T-helper 22 cell (primary cell): ENCODE measurements at regions not wholly inside any gene's neighbourhood (a gene's known extent, or its start where the extent isn't known, plus 50 kb on each side); places are given as distances from the start of the nearest gene placed in this dataset.

Experiments
- DNase-seq: peaks from one replicate; pipeline ENCODE4 v3.0.0-alpha.2; 2020; ENCODE audit warnings: low read depth

DNA sequence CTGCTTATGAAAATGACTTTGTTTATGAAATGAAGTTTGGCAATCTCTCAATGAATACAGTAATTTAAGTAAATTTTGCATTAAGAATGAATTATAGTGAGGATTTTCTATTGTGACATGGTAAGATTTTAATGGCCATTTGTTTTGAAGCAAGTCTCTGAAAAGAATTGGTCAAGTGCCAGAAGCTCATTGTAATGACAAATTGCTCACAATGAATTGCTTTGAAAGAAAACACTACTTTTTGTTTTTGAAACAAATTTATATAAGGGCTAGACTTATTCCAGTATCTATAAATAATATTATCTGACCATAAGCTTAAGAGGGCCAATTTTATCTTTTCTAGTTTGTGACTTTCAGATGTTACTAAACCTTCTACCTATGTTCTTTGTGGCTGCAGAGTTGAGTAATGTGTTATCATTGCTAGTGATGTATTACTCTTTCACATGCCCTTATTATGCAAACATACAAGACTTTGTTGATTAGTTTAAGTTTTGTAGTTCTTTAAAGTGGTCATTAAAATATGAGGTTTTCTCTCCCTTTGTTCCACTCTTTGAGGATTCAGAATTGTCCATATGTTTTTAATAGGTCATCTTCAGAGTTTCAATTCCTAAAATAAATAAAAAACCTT is 93.0 kb upstream of the ZNF608 start:
- no peak for DNase-seq

DNA sequence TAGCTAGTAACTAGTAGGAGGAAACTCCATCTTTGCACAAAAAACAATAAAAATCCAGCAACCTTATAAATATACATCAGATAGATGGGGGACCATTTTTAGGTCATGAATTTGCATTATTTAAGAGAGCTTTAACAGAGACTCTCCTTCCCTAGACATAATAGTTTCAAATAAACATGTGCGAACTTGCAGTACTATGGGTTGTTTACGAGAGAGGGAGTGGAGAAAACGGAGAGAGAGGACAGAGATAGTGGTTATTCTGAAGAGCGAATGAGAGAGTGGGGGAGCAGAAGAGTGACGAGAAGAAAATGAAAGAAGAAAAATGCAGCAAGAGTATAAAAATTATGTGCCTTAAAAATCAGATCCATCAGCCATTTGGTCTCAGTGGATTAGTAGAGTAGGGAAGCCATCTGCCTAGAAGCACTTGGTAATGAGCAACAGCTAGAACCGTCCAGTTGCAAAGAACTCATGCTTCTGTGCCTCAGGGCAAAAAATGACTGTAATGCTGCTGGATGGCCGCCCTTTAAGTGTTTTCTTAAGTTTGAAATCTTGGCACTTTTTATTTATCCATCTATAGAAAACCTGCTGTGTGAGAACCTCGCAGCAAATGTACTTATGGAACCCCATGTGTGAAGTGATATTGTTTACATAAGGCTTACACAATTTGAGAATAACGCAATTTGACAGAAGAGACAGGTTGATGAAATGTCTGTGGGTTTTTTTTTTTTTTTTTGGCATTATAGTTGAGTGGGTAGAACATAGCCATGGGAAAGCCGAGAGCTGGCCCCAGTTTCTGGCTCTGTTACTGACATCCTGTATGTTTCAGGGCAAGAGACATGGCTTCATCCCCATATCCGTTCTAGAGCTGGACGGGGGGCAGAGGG is 95.6 kb upstream of the ZNF608 start:
- DNase-seq: no peak

DNA sequence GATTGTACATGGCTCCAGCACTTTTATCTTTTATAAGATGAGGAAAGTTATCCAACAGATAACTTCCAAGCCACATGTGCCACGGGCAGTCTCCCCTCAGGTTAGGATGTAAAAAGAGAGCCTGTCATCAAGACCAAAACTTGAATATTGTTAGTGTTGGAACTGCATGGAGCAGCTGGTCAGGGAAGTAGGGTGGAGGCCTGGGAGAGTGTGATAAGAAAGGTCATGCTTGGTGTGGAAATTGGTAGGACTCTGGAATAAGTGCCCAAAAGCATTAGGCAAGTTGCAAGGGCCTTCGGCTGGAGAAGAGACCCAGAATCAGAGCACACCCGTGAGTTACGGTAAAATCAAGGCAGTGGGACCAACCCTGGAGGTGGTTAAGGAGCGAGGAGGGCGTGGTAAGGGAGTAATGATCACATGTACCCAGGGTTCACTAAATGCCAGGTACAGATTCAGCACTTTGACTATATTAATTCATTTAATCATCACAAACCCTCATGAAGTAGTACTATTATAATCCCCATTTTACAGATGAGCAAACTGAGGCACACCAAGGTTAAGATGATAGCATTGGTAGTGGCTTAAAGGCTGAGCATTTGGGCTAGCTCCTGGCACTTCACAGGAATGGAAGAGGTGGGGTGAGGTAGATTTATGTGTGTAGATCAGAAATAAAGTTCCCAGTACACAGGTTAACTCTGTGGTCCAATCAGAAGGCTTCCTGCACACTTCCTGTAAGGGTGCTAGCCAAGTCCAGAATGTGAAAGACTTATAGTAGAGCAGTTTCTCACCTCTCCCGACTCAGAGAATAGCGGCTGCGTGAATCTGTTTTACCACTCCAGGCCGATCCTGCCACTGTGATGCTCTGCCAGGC is 96.5 kb upstream of the ZNF608 start:
- DNase-seq: no peak

DNA sequence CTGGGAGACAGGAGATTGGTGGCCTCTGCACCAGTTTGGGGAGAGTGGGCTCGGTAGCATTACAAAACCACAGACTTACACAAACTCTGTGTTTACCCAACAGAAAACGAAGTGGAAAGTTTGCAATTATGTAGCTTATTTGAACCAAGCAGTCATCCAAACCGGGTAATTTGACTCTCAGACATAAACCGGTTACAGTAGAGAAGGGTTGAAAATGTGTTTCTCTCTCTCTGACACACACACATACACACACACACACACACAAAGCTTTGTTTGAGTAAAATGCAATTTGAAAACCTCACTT is 97.1 kb upstream of the ZNF608 start:
- no peak for DNase-seq

DNA sequence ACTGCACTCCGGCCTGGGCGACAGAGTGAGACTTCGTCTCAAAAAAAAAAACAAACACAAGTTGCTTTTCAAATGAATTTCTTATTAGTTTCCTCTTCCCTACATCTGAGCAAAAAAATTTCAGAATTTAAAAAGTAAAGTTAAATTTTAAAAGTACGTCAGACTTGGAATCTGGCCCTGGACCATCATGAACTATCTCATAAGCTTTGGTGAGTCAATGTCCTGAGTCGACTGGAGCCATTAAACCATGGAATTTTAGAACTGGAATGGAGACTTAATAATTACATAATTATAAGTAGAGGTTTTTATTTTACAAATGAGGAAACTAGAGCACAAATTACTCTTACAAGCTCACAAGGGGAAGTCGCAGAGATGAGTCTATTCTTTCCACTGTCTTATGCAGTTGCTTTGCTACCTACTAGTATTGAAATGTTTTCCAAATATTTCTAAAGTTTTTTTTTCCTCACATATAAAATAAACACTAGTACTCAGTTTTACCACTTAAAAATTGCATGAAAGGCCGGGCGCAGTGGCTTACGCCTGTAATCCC is 98.0 kb upstream of the ZNF608 start:
- no peak for DNase-seq

DNA sequence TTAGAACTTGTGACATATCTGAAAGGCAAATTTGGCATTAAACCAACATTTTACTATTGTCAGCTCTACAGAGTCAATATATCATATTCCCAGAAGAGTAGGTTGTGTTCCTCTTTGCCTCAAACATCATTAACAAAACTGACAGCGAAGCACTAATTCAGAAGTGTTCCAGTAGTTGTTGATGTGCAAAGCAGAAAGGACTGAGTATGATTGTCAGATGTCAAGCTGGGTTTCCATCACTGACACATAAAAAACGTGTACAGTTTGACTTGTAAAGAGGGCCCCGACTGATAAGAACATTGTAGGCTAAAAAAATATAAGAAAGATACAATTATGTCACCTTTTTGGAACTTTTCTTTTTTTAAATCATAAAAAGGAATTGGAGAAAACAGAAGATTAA is 101.5 kb upstream of the ZNF608 start:
- DNase-seq: no peak

DNA sequence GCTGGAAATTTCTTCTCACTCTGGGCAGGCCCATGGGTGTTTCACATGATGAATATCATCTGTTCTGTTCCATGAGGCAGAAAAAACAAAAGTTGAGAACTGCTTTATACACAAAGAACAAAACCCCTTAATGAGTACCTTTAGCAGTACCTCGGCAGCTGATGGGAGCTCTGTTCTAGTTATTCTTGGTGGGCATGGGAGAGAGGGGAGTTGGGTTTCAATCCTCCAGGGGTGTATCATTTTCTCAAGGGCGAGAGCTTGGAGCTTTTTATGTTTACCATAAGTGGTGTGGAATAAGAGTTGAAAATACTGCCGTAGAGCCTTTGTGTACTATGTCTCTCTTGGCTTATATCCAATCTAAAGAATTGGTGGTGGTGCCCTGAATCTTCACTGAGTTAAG is 103.3 kb upstream of the ZNF608 start:
- DNase-seq: no peak

DNA sequence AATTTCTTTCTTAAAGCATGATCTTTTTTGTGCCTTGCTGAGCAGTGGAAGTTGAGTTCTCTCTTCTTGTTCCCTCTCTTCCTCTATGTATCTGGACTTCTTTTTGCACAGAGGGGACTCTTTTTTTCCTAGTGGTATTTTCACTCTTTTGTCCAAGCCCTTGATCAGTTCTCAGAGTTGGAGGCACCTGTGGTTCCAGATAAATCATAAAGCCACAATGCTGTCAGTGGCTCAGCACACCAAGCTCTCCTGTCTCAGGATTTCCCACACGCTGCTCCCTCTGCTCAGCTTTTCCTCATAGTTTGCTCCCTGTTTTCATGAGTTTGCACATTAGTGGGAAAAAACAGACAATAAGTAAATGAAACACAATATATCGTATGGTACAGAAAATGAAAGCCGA is 110.3 kb upstream of the ZNF608 start:
- DNase-seq: no peak

DNA sequence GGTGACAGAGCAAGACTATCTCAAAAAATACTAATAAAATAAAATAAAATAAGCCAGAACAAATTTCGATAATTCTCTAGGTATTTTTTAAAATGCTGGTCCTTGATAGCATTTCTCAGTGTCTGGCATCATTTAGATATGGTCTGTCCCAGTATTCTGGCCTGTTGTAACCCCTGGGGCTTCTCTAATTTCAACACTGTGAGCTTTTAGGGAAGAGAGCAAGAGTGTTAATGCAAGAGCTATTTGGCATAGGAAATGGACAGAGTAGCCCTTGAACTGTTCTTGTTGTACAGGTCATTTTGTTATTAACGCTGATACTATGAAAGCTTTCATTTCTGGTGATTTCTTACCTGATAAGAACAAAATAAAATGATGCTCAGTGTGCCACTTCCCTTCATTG is 112.2 kb upstream of the ZNF608 start:
- DNase-seq: no peak

DNA sequence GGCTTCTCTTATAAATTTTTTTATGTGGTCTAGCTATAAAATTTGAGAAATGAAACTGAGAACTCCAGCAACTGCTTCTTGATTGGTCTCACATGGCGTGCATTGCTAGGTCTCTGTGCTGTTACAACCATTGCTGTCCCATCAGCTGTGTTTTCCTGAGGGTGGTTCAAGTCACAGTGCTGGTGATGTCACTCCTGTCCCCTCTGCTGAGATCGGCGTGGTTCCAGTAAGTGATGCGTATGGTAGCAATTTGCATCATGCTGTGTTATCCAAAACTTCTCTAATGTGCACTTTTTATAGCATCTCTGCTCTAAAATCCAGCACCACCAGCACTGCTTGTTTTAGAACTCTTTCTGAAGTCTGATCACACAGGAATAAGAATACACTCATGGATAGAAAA is 112.6 kb upstream of the ZNF608 start:
- DNase-seq: no peak

DNA sequence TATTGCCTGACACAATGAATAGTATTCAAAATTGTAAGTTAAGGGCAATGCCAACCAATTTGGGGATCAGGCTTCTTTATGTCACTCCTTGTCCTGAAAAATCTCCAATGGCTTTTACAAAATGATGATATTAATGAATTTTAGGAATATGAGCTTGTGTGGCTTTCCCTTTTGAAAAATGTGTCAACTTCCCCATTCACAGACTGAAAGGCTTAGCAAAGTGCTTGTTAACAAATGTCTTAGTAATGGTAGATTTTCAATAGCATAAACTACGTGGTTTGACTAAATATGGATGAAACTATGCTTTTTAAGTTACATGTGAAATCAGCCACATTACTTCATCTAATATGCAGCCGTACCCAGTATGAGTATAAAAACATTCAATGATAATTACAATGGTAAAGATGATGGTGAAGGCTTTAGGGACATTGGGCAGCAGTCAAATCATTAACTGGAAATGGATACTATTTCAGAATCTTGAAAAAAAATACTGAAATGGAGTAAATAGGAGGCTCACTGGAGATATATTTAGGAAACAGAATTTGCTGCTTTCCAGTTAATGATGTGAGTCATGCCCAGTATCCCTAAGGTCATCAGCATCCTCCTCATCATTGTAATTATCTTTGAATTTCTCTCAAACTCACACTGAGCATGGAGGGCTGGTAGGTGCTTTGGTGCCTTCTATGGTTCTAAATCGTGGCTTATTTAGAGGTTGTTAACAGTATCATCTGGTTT is 113.3 kb upstream of the ZNF608 start:
- DNase-seq: no peak

DNA sequence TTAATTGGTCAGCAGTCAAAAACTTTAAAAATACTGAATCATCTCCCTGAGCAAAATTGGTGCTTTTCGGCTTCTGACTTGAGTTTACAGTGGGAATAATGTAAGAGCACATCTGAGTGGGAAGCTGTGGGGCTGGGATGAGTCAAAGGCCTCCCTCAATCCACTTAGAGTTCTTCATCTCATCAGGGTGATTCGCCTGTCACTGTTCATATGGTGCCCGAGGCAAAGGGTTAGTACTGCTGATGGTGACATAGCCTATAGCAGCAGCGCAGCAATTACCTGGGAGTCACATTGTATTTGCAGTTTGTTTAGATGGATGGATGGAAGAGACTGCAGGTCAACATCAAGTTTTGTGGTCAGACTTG is 113.8 kb upstream of the ZNF608 start:
- no peak for DNase-seq

DNA sequence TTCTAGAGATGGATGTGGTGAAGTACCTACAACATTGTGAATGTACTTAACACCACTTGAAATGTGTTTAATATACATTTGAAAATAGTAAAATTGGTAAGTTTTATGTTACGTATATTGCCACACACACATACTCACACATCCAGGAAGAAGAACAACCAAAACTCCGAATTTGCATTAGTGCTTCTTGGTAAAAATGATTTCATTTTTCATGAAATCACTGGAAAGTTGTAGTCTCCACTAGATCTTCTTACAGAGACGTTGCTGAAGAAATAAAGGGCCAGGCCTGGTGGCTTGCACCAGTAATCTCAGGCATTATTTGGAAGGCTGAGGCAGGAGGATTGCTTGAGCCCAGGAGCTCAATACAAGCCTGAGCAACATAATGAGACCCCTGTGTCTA is 118.6 kb upstream of the ZNF608 start:
- DNase-seq: no peak

DNA sequence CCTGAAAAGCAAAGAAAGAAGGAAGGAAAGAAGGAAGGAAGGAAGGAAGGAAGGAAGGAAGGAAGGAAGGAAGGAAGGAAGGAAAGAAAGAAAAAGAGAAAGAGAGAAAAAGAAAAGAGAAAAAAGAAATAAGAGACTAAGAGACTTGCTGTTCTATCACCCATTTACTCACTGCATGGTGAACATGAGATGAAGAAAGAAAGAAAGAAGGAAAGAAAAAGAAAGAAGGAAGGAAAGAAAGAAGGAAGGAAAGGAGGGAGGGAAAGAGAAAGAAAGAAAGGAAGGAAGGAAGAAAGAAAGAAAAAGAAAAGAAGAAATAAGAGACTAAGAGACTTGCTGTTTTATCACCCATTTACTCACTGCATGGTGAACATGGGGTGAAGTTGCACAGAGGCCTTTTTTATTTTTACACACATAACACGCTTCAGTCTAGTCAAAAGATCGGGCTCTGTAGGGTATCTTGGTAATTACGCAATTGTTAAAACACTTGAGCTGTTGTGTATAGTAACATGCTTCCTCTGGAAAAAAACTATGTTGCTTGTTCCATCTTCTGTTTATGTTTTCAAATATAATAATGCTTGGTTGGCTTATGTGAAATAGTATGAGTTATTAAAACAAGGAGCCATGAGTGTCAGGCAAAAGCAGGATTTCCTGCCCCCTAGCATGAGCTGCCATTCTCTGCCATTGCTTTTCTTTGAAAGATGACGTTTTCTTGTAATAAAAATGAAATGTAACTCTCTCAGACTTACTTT is 119.3 kb upstream of the ZNF608 start:
- DNase-seq: no peak

DNA sequence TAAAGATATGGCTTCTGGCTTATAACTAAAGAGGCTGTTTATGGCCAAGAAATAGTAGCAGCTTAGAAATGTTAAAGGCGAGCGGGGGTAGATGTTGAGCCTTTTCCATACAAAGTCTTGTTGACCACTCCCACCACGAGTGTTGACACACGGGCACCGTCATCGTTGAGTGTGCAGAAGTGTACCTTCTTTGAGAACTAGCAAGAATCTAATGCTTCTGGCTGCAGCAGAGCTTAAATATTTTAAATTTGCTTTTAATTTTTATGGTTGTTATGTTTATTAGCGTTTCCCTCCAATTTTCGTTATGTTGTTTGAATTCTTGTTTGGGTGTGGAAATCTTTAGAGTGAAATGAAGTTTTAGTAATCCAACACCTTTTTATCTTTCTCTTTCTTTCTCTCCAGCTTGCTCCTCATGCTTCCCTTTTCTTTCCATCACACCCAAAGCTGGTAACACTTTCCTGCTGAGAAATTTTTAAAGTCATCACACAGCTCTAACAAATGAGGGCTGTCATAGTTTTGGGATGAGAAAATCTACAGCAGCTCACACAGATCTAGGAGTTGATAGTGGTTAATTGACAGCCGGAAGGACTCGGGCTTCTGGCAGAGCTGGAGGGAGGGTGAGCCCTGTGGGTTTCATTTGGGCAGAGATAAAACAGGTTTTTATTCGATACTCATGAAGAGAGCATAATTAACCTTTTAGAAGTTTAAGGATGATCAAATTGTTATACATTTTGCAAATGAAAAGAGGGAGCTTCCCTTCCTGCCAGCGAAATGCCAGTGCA is 120.1 kb upstream of the ZNF608 start:
- no peak for DNase-seq

DNA sequence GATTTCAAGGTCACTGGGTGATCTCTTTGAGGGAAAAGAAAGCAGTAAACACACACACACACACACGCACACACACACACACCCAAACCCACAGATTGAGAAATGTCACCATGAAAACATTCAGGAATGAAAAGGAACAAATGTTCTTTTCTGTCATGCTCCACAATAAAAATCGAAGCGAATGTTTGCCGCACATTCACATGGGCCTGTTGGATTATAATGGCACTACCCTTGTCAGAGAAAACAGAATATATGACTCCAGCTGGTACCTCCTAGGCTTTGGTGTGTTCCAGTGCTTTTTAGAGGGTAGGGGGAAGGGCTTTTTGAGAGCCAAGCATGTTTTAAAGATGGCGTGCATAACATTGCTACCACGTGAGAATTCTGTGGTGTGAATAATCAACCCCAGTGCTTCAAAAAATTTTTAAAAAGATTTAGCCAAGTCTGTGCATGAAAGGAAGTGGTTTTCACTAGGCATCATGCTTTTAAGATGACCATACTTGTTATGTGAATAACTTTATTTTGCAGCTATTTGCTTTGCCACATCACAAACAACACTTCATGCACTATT is 120.8 kb upstream of the ZNF608 start:
- DNase-seq: no peak

DNA sequence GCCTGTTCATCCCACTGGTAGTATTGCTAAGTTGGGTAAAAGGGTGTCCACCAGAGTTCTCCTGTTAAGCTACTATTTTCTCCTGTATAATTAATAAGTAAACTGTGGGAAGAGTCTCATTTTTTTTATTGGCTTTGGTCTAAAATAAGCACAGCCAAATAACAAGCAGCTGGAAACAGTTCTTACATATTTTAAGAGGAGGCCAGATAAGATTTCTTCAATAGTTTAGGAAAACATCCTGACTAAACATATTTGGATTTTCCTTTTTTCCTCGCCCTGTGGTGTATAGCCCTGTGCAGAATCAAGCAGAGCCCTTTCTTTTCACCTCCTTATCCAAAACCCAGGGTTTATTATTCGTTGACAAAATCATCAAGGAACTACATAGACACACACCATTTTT is 122.2 kb upstream of the ZNF608 start:
- no peak for DNase-seq

DNA sequence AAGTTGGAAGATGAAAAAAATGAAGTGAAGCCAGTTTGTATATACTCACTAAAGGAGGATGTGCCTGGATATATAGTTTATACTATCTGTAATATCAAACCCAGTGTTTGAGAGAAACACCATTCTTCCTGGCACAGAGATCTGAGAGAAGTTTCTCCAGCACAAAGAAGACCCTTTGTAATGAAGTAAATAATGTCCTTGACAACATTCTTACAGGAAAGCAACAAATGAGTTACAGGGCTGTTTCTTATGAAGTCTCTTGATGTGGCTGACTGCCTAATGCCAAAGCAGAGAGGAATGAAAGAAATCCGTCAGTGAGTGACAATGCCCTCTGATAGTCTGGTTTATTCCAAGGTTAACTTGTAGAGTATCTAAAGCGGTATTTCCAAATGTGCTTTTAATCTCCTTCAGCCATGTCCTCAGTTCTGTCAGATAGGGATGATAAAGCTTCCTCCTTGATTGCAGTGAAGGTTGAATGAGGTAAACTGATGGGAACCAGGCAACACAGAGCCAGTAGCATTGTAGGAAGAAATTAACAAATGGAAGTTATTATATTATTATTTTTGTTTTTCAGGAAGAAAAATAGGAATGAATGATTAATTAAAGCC is 123.1 kb upstream of the ZNF608 start:
- no peak for DNase-seq

DNA sequence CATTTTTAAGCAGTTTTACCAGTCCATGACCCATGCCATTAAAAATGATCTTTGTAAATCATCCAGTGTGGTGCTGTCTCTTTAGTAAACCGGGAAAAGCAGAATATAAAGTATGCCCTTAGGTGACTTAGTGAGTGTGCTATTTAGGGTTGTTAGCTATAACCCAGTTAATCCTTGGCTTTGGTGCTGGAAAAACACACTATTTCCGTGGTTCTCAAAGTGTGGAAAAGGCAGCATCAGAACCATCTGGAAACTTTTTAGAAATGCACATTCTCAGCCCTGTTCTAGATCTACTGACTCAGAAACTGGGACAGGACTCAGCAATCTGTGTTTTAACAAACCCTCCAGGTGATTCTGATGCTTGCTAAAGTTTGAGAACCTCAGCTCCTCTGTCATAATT is 123.6 kb upstream of the ZNF608 start:
- DNase-seq: no peak

DNA sequence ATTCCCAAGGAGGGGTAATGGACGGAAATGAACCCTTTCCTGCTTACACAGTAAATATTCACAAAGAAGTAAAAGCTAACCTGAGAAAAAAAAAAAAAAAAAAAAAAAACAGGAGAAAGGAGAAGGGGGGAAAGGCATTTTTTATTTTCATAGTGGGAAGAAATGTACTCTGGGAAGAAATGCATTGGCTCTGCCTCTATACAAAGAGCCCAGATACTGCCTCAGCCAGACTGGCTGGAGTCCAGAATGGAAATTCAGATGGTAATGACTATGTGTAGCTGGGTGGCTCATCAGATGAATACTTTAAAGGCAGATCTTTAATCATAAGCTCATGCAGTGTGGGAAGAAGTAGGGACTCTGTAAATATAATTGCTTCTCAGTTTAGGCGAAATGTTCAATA is 124.9 kb upstream of the ZNF608 start:
- no peak for DNase-seq
